ENCODE measurements at regions not wholly inside any gene's neighbourhood (a gene's known extent, or its start where the extent isn't known, plus 50 kb on each side); places are given as distances from the start of the nearest gene placed in this dataset.
"Not testable (repeated sequence)": the region's sequence is repeated elsewhere in the genome, so short reads cannot be mapped to it uniquely, and the experiment has no call there.

DNA sequence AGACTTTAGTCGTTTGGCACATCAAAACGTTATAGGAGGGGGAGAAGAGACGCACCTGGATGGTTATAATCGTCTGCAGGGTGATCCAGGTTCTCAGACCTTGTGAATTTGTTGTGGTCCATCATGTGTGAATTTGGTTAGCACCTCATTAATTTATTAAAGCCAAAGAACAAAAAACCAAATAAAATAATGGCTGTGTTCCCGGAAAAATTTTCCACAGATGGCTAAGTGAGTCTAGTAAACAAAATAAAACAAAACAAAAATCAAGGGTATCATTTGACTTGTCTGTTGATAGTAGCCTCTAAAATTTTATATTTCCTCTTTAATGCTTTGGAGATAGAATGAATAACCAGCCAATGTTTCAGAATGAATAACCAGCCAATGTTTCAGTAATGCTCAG, 119.7 kb downstream of the ACTBL2 start:
- intact Hi-C loops (cut with micrococcal nuclease; ENCODE audit: unreplicated experiment) = no loop called here
- POLR2A ChIA-PET = no interaction called here
- Histone ChIP-seq H3K4me2 (ENCODE audit: low read length) (no peak overlapping the region), H3K9me2 (ENCODE audit: insufficient read depth, low read length) (no peaks in the 10 kb centered on the region), H3K4me1 (ENCODE audit: insufficient read depth, low read length, poor library complexity, severe bottlenecking) (no peaks in the 10 kb centered on the region), H3K79me2 (ENCODE audit: insufficient read depth, low read depth, low read length) (no peaks in the 10 kb centered on the region), H3K4me3 (ENCODE audit: low read depth, low read length, poor library complexity, severe bottlenecking) (no peak overlapping the region), H3K9me3 (ENCODE audit: low read length) (no peaks in the 10 kb centered on the region), H3K36me3 (ENCODE audit: insufficient read depth, low read length) (no peaks in the 10 kb centered on the region), H2AFZ (ENCODE audit: low read length) (no peak overlapping the region), H4K20me1 (ENCODE audit: insufficient read depth, low read length) (no peaks in the 10 kb centered on the region), H3K27ac (ENCODE audit: low read depth, low read length, poor library complexity, severe bottlenecking) (no peak overlapping the region)
- no TSS peak for BruUV-seq (replicated peaks)
- TF ChIP-seq EZH2phosphoT487 (IDR thresholded peaks at IDR 0.05; ENCODE audit: borderline replicate concordance, low read depth, low read length) = no peak
- TF ChIP-seq, protein P1, sequence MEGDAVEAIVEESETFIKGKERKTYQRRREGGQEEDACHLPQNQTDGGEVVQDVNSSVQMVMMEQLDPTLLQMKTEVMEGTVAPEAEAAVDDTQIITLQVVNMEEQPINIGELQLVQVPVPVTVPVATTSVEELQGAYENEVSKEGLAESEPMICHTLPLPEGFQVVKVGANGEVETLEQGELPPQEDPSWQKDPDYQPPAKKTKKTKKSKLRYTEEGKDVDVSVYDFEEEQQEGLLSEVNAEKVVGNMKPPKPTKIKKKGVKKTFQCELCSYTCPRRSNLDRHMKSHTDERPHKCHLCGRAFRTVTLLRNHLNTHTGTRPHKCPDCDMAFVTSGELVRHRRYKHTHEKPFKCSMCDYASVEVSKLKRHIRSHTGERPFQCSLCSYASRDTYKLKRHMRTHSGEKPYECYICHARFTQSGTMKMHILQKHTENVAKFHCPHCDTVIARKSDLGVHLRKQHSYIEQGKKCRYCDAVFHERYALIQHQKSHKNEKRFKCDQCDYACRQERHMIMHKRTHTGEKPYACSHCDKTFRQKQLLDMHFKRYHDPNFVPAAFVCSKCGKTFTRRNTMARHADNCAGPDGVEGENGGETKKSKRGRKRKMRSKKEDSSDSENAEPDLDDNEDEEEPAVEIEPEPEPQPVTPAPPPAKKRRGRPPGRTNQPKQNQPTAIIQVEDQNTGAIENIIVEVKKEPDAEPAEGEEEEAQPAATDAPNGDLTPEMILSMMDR (conservative IDR thresholded peaks at IDR 0.05; ENCODE audit: low read length) = no peak
- CTCF ChIA-PET (ENCODE audit: unreplicated experiment) = no interaction called here
- no peak for DNase-seq (ENCODE audit: low spot score)

DNA sequence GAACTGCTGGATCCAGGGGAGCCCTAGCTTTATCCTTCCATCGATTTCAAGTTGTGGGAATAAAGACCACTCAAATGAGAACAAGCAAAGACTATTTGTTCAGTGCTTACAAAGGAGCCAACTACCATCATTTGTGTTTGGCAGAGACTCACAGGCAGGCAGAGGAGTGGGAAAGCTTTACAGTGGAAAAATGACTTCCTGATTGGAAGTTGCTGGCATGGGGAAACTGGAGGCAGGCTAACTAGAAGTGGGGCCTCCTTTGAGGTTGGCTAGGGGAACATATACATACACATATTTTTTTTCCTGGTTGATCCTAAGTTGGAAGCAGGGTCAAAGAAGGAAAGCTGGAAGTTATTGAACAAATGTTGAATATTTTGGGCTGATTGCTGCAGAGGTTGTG, 121.7 kb downstream of the ACTBL2 start:
- no peak for TF ChIP-seq EZH2phosphoT487 (IDR thresholded peaks at IDR 0.05; ENCODE audit: borderline replicate concordance, low read depth, low read length)
- TF ChIP-seq, protein P1 (conservative IDR thresholded peaks at IDR 0.05; ENCODE audit: low read length) = no peak
- H3K27ac ChIP-seq (ENCODE audit: low read depth, low read length, poor library complexity, severe bottlenecking) = no peak overlapping the region
- ChIA-PET CTCF (ENCODE audit: unreplicated experiment) (no interaction called here), POLR2A (no interaction called here)
- H3K9me2 ChIP-seq (ENCODE audit: insufficient read depth, low read length) = no peaks in the 10 kb centered on the region
- H2AFZ ChIP-seq (ENCODE audit: low read length) = no peak overlapping the region
- H3K36me3 ChIP-seq (ENCODE audit: insufficient read depth, low read length) = no peaks in the 10 kb centered on the region
- H3K79me2 ChIP-seq (ENCODE audit: insufficient read depth, low read depth, low read length) = no peaks in the 10 kb centered on the region
- H3K4me1 ChIP-seq (ENCODE audit: insufficient read depth, low read length, poor library complexity, severe bottlenecking) = no peaks in the 10 kb centered on the region
- no peaks in the 10 kb centered on the region for H3K9me3 ChIP-seq (ENCODE audit: low read length)
- no peak overlapping the region for H3K4me3 ChIP-seq (ENCODE audit: low read depth, low read length, poor library complexity, severe bottlenecking)
- intact Hi-C loops (cut with micrococcal nuclease; ENCODE audit: unreplicated experiment) = no loop called here
- H3K4me2 ChIP-seq (ENCODE audit: low read length) = no peak overlapping the region
- no peak for DNase-seq (ENCODE audit: low spot score)
- no TSS peak for BruUV-seq (replicated peaks)
- H4K20me1 ChIP-seq (ENCODE audit: insufficient read depth, low read length) = no peaks in the 10 kb centered on the region

DNA sequence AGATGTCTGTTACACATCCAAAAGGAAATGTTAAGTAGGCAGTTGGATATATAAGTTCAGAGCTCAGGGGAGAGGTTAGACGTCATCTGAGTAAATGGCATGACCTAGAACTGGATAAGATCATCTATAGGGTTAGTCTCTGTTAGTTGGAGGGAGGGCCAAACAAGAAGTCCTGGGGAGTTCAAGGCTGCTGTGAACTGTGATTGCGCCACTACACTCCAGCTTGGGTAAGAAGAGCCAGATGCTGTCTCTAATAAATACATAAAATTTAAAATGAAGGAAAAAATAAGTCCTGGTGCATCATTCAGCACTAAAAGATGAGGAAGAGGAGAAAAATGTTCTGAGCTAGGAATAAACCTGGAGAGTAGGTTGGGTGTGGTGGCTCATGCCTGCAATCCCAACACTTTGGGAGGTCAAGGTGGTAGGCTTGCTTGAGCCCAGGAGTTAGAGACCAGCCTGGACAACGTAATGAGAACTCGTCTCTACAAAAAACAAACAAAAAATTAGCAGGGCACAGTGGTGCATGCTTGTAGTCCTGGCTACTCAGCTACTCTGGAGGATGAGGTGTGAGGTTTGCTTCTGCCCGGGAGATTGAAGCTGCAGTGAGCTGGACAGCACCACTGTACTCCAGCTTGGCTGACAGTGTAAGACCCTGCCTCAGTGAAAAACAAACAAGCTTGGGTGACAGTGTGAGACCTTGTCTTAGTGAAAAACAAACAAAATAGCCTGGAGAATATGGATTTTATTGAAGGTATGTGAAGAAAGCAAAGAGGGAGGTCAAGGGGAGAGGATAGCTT, 123.6 kb downstream of the ACTBL2 start:
- intact Hi-C loops (cut with micrococcal nuclease; ENCODE audit: unreplicated experiment) = loop anchor here (1.0 kb wide), 1 partner anchor 30 kb away; no protein-coding TSS in a partner anchor
- ChIA-PET POLR2A (interaction anchor here (0.7 kb wide), 1 partner anchor 76 kb away, joined by 3 read pairs; no protein-coding TSS in a partner anchor), CTCF (ENCODE audit: unreplicated experiment) (no interaction called here)
- no peak for TF ChIP-seq EZH2phosphoT487 (IDR thresholded peaks at IDR 0.05; ENCODE audit: borderline replicate concordance, low read depth, low read length)
- TF ChIP-seq, protein P1 (conservative IDR thresholded peaks at IDR 0.05; ENCODE audit: low read length) = no peak
- BruUV-seq (replicated peaks) = no TSS peak
- H3K36me3 ChIP-seq (ENCODE audit: insufficient read depth, low read length) = no peaks in the 10 kb centered on the region
- no peaks in the 10 kb centered on the region for H4K20me1 ChIP-seq (ENCODE audit: insufficient read depth, low read length)
- no peaks in the 10 kb centered on the region for H3K4me1 ChIP-seq (ENCODE audit: insufficient read depth, low read length, poor library complexity, severe bottlenecking)
- H3K4me2 ChIP-seq (ENCODE audit: low read length) = no peak overlapping the region
- H2AFZ ChIP-seq (ENCODE audit: low read length) = no peak overlapping the region
- no peaks in the 10 kb centered on the region for H3K79me2 ChIP-seq (ENCODE audit: insufficient read depth, low read depth, low read length)
- no peak for DNase-seq (ENCODE audit: low spot score)
- no peaks in the 10 kb centered on the region for H3K9me3 ChIP-seq (ENCODE audit: low read length)
- no peak overlapping the region for H3K27ac ChIP-seq (ENCODE audit: low read depth, low read length, poor library complexity, severe bottlenecking)
- H3K9me2 ChIP-seq (ENCODE audit: insufficient read depth, low read length) = no peaks in the 10 kb centered on the region
- H3K4me3 ChIP-seq (ENCODE audit: low read depth, low read length, poor library complexity, severe bottlenecking) = no peak overlapping the region

DNA sequence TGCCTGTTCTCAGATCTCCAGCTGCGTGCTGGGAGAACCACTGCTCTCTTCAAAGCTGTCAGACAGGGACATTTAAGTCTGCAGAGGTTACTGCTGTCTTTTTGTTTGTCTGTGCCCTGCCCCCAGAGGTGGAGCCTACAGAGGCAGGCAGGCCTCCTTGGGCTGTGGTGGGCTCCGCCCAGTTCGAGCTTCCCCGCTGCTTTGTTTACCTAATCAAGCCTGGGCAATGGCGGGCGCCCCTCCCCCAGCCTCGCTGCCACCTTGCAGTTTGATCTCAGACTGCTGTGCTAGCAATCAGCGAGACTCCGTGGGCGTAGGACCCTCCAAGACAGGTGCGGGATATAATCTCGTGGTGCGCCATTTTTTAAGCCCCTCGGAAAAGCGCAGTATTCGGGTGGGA, 125.8 kb downstream of the ACTBL2 start:
- H3K4me2 ChIP-seq (ENCODE audit: low read length); DNase-seq (ENCODE audit: low spot score); POLR2A ChIA-PET; H3K9me2 ChIP-seq (ENCODE audit: insufficient read depth, low read length); intact Hi-C loops (cut with micrococcal nuclease; ENCODE audit: unreplicated experiment); H3K4me3 ChIP-seq (ENCODE audit: low read depth, low read length, poor library complexity, severe bottlenecking); H3K79me2 ChIP-seq (ENCODE audit: insufficient read depth, low read depth, low read length); H3K9me3 ChIP-seq (ENCODE audit: low read length); H2AFZ ChIP-seq (ENCODE audit: low read length); BruUV-seq (replicated peaks); H3K27ac ChIP-seq (ENCODE audit: low read depth, low read length, poor library complexity, severe bottlenecking); H3K4me1 ChIP-seq (ENCODE audit: insufficient read depth, low read length, poor library complexity, severe bottlenecking); H4K20me1 ChIP-seq (ENCODE audit: insufficient read depth, low read length); CTCF ChIA-PET (ENCODE audit: unreplicated experiment); H3K36me3 ChIP-seq (ENCODE audit: insufficient read depth, low read length): not testable (repeated sequence)
